GM04503 (cell line): ENCODE measurements at regions not wholly inside any gene's neighbourhood (a gene's known extent, or its start where the extent isn't known, plus 50 kb on each side); places are given as distances from the start of the nearest gene placed in this dataset.
"Not testable (repeated sequence)": the region's sequence is repeated elsewhere in the genome, so short reads cannot be mapped to it uniquely, and the experiment has no call there.

Source experiments
- DNase-seq: peaks from one replicate; pipeline ENCODE4 v3.0.0-alpha.2; 2012; ENCODE audit warnings: low read depth

DNA sequence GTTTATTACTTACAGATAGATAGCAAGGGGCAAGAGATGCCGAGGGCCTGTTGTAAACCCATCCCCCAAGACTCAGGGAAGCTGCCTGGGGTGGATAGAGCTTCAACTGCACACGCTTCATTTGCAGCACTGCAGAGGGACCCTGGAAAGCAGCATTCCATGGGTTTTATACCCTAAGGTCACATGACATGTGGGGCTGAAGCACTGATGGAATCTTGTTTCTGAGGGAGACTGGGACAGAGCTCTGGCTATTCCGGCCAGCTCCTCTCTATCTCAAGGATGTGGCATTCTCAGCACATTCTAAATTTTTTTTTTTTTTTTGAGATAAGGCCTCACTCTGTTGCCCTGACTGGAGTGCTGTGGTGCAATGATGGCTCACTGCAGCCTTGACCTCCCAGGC lies 300.1 kb downstream of the MYCN start:
- DNase-seq = no peak

DNA sequence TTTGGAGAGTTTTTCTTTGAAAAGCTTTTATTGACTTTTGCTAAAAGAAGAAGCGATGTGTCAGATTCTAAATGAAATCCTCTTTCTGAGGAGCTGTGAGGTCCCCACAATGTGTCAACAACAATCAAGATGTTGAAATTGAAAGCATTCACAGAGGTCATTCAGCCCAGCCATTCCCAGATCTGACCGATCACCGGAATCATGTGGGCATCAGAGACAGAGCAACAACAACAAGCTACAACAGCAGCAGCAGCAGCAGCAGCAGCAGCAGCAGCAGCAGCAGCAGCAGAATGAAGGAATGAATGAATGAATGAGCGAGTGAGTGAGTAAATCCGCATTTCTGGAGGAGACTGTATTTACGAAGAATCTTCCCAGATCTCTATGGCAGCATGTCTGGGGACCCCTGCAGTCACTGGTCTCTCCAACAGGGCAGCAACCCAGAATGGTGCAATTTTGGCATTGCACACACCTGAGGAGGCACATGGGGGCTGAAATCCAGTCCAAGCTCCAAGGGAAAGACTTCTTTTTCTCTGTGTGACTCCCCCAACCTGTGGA lies 299.0 kb downstream of the MYCN start:
- no peak for DNase-seq

DNA sequence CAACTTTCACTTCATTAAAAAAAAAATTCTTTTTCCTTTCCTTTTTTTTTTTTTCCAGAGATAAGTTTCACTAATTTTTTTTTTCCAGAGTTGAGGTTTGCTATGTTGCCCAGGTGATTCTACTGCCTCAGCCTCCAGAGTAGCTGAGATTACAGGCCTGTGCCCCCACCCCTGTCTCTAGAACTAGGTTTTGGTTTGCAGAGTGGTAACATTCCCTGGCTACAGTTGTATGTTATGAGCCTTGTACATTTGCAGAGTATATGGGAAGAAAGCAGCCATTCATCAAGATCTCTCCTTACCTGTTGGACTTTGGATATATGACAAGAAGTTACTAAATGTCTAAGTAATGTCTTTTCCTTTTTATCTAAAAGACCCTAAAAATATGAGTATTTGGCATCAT lies 298.4 kb downstream of the MYCN start:
- no peak for DNase-seq

- no peak for DNase-seq
Measured at GRCh38 chr2:16238001-16238761, 297.8 kb downstream of the MYCN start.

DNA sequence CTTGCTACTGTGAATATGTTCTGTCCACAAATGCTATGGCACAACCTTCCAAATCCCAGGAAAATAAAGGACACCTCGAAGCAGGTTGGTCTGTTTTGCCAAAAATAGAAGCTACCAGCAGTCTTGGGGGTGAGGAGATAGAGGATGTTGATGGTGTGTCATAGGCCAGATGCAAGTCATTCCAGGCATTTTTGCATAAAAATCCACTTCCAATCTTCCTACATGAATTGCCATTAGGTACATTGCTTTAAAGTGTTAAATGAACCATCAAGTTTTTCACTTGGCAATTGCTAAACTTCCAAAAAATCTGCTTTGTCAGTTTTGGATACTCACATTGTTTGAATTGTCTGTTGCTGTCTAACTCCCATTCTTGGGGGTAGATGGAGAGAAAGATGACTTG lies 295.4 kb downstream of the MYCN start:
- no peak for DNase-seq

DNA sequence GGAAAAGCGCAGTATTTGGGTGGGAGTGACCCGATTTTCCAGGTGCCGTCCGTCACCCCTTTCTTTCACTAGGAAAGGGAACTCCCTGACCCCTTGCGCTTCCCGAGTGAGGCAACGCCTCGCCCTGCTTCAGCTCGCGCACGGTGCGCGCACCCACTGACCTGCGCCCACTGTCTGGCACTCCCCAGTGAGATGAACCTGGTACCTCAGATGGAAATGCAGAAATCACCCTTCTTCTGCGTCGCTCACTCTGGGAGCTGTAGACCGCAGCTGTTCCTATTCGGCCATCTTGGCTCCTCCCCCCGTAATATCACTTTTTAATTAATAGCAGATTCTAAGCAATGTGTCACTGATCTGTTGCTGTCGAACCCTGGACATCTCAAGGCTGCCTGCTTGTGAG lies 294.9 kb downstream of the MYCN start:
- not testable (repeated sequence) for DNase-seq

GRCh38 chr2:16228951-16229350 lies 288.6 kb downstream of the MYCN start:
- DNase-seq = no peak

DNA sequence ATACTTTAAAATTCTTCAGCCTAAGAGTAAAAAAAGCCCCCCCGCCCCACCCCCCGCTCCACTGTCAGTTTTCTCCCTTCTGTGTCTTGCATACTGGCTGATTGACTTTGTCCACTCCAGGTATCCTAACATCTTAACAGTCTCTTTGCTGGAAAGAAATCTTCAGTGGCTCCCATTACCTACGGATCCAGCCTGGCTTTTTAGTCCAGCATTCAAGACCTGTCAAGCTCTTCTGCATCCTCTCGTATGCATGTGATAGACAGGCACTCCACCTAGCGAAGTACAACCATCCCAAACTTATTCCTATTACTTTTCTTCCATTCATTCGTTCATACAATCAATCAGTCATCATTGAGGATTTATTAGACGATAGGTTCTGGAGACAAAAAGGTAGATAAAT lies 288.1 kb downstream of the MYCN start:
- no peak for DNase-seq

GRCh38 chr2:16227811-16228462 lies 287.6 kb downstream of the MYCN start:
- DNase-seq = no peak

DNA sequence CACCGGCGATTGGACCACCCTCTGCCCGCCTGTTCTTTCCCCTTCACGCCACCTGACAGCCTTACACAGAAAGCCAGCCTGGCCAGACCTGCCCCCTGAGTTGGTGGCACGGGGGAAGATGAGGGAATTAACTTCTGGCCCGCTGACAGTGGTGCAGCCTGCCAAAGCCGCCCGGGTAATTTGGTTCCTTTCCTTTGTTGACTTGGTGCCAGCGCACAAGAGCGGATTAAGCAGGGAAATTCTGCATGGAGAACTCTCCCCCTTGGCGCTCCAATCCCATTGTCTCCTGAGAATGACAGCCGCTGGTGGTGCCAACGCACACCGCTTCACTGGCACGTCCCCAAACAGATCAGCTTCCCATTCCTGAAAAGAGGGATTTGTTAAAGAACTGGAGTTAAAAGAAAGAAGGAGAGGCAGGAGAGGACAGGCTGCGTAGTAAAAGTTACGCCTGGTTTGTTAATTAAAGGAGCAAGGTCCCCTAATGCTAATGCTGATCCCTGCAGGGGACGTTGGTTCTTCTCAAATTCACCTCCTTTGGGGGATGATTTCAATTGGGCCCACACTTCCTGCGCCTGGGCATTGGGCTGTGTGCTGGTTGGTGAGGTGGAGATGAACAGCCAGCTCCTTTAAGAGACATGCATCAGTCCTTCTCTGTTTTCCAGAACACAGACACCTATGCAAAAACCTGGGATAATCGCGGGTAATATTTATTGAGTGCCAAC lies 286.8 kb downstream of the MYCN start:
- no peak for DNase-seq

DNA sequence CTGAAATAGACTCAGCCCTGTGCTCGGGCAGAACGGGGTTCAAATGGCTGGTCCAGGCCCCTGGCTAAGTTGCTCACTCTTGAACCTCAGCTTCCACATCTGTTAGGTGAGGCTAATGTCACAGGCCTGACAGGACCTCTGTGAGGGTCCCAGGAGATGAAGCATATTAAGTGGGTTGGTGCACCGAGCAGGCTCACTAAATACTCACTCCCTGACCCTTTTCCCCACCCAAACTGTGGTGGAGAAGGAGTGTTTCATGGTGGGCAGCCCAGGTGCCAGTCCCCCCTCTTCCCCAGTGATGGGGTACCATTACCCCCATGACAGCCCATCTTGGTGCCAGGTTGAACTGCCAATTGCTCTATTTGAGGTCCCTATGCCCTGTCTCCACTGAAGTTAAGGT lies 286.0 kb downstream of the MYCN start:
- no peak for DNase-seq

- no peak for DNase-seq
Measured at GRCh38 chr2:16225545-16225944, 285.2 kb downstream of the MYCN start.

GRCh38 chr2:16225071-16225470 lies 284.7 kb downstream of the MYCN start:
- DNase-seq = no peak

DNA sequence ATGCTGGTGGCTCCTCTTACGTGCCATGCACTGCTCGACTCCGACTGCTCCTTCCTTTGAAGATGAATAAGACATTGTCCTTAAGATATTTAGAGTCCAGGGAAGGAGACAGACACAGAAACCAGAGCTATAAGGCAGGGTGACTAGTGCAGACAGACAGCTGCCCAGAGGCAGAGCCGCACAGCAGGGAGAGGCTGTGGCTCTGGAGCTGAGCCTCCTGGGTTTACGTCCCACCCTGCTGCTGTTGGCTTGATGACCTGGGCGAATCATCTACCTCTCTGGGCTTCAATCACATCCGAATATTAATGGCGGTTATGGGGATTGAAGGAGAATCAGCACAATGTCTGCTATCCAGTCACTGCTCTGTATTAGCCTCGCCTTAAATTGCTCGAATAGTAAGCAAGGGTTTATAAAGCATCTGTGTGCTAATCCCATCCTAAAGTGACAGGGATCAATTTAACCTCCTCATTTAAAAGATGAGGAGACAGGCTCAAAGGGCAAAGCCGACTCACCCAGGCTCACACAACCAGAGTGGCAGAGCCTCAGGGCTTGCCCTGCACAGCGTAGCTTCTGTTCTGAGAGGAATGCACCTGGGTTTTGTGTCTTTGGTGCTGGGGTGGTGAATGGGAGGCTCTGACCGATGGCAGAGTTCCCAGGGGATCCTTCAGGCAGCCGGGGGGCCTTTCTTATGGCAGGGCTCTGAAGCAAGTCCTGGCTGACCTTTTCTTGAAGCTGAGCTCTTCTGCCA lies 284.1 kb downstream of the MYCN start:
- no peak for DNase-seq

DNA sequence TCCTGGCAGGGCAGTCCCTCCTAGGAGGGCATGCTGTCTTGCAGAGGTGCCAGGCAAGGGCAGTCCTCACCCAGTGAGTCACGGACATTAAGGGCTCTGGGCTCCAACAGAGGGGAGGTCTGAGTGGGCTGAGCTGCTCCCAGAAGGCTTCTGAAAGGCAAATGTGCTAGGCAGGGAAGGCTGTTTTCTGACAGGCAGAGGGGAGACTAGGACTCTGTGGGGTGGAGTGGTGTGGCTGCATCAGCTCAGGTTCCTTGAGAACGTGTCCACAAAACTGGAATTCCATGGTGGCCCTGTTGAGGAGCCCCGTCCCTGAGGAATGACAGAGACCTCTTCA lies 283.5 kb downstream of the MYCN start:
- DNase-seq = no peak

DNA sequence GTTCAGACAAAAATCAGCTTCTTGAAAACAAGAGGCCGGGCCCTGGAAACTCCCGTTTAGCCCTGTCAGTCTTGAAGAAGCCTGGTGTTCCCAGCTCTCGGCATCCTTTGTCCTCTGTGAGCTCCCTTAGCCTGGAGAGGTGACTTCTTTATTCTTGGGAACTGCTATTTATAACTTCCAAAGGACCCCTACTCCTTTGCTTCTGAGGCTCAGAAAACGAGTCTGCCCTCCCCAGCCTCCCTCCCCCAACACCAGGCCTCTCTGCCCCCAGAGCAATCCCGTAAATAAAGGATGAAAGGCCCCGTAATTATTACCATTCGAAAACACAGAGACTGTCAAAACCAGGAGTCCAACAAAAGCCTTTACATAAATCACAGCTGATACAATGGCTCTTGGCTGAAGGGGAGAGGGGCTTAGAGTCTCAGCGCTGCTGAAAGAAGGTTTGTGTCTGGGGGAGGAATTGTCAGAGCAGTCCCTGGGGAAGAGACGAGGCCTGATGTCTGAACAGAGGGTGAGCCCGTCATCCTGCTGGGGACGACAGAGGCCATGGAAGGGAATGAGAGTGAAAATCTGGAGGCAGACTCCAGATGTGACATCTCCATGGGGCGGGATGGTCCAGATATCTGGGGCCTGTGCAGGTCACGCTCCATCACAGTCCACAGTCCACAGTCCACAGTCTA lies 283.0 kb downstream of the MYCN start:
- DNase-seq = no peak

- DNase-seq = no peak
Measured at GRCh38 chr2:16222326-16222725, 282.0 kb downstream of the MYCN start.

GRCh38 chr2:16221461-16222010 lies 281.2 kb downstream of the MYCN start:
- DNase-seq = no peak

- DNase-seq = no peak
Measured at GRCh38 chr2:16219292-16219975, 279.1 kb downstream of the MYCN start.

- DNase-seq = no peak
Measured at GRCh38 chr2:16218625-16219024, 278.3 kb downstream of the MYCN start.

- no peak for DNase-seq
Measured at GRCh38 chr2:16218161-16218560, 277.8 kb downstream of the MYCN start.
